ENCODE measurements at regions not wholly inside any gene's neighbourhood (a gene's known extent, or its start where the extent isn't known, plus 50 kb on each side); places are given as distances from the start of the nearest gene placed in this dataset.

DNA sequence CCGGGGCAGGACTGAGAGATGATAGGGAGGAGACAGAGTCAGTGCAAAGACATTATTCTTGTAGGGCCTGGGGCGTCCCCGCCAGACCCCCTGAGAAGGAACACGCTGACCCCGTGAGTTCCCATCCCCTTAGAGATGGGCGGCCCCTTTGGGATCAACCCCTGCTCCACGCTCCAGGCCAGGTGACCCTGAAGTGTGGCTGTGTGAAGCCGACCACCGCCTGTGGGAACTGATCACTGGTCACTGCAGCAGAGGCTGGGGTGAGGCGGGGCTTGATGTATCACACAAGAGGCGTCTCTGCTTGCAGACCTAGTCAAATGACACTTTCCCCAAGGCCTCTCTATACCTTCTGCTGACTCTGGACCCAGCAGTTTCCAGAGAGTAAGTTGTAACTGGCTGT lies 157.4 kb upstream of the TWIST2 start:
- no peak for DNase-seq

- no peak for DNase-seq
Observed at GRCh38 chr2:238691596-238692491, 156.0 kb upstream of the TWIST2 start.

GRCh38 chr2:238692562-238692961 lies 155.3 kb upstream of the TWIST2 start:
- no peak for DNase-seq

GRCh38 chr2:238693337-238694093 lies 154.4 kb upstream of the TWIST2 start:
- no peak for DNase-seq

- DNase-seq = no peak
Observed at GRCh38 chr2:238694136-238694755, 153.6 kb upstream of the TWIST2 start.

DNA sequence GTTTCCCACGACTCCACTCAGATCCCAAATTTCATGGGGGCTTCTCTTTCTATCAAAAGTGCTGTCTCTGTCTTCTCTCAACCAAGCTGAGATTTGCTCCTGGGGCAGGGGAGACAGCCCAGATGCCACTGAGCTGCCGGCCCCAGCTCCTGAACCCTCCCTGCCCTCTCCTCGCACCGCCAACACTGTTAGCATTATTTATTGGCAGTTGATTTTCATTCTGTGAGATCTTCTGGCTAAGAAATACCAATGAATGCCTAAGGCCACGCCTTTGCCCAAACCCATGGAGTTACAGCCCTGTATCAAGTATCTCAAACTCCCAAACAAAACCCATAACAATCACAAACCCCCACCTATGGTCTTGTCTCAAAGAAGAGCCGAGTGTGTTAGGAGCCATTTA lies 153.0 kb upstream of the TWIST2 start:
- no peak for DNase-seq

GRCh38 chr2:238695538-238695937 lies 152.3 kb upstream of the TWIST2 start:
- no peak for DNase-seq

- DNase-seq = no peak
Observed at GRCh38 chr2:238696331-238696730, 151.6 kb upstream of the TWIST2 start.

- no peak for DNase-seq
Observed at GRCh38 chr2:238696786-238697185, 151.1 kb upstream of the TWIST2 start.

DNA sequence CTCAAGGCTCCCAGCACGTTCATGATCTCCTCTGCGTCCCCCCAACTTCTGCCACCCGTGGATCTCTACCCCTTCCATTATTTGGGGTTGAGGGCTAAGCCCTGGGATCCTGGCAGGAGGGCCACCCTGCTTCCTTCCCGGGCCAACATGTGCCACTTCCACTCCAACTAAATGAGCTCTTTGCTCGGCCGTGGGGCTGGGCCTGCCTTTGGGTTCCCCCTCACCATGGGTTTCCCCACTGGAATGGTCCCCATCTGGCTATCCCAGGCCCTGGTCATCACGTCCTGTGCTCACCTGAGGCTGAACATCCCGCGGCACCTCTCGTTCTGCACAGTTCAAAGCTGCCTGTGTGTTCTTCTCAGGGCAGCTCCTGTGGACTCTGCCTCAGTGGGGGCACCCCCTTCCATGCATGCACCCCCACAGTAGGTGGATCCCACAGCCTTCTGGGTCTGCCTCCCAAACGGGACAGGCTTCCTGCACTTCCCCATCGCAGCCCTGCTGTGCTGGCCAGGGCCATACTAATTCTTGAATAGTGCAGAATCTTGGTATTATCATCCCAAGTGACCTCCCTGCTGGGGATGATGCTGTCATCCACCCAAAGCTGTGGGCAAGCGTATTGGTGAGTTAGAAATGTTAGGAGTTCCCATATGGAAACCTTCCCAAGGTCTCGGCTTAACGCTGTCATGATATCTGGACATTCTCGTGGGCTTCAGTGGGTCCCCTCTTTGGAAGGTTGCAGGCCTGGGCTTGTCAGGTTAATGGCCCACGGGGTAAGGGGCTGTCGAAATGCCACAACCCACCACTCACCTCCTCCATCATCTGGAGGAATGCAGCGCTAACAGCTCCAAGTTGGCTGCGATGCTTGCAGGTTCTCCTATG lies 150.5 kb upstream of the TWIST2 start:
- DNase-seq = no peak

DNA sequence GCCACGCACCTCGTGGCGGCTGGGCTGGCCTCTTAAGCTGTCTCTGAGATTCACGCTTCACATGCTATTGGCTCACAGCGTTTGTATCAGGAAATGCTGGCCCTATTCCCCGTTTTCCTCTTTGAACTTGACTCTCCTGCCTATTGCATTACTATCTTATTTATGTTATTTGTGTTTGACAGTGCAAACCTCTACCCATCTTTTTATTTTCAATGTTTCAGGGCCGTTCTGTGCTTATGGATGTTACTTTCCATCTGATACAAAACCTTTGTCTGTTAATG lies 149.9 kb upstream of the TWIST2 start:
- no peak for DNase-seq

- DNase-seq = no peak
Observed at GRCh38 chr2:238698451-238699306, 149.2 kb upstream of the TWIST2 start.

GRCh38 chr2:238699307-238700116 lies 148.4 kb upstream of the TWIST2 start:
- no peak for DNase-seq

DNA sequence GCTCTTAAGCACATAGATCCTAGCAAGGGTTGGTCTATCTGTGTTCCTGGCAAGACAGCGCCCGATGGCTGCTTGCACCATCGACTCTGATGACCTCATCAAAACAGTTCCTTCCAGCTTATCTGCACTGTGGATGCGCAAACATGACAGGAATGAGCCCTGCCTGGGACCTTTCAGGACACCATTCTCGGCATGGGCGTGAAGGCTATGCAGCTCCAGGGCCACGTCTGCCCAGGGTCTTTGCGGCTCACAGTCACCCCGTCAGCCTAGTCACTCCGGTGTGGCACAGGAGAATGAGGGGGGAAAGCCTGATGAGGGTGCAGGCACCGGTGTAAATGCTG lies 147.8 kb upstream of the TWIST2 start:
- no peak for DNase-seq

- DNase-seq = no peak
Observed at GRCh38 chr2:238700506-238701340, 147.2 kb upstream of the TWIST2 start.

GRCh38 chr2:238701341-238702206 lies 146.3 kb upstream of the TWIST2 start:
- peak; percentile 13 for DNase-seq

- no peak for DNase-seq
Observed at GRCh38 chr2:238702276-238703052, 145.4 kb upstream of the TWIST2 start.

GRCh38 chr2:238703053-238703415 lies 144.9 kb upstream of the TWIST2 start:
- DNase-seq = no peak
